ACC112 (cell line): ENCODE measurements at regions not wholly inside any gene's neighbourhood (a gene's known extent, or its start where the extent isn't known, plus 50 kb on each side); places are given as distances from the start of the nearest gene placed in this dataset.
"Not testable (repeated sequence)": the region's sequence is repeated elsewhere in the genome, so short reads cannot be mapped to it uniquely, and the experiment has no call there.

ENCODE experiments used
- H2AFZ ChIP-seq: fragments of 200-600 bp; sonication (generic); one replicate; pipeline ENCODE4 v1.6.0; 2017; ENCODE audit warnings: antibody characterized with exemption, low read length; ENCODE audit not compliant: unreplicated experiment
- H3K27ac ChIP-seq: fragments of 200-600 bp; sonication (generic); 2 replicates; pipeline ENCODE4 v1.5.1; 2014; ENCODE audit warnings: low read depth, mild to moderate bottlenecking, antibody characterized with exemption, low read length, moderate library complexity
- H3K27me3 ChIP-seq: fragments of 200-600 bp; sonication (generic); 2 replicates; pipeline ENCODE4 v1.6.1; 2014; ENCODE audit warnings: mild to moderate bottlenecking, antibody characterized with exemption, low read length, moderate library complexity, mixed read lengths; ENCODE audit not compliant: insufficient read depth
- H3K36me3 ChIP-seq: fragments of 200-600 bp; sonication (generic); 2 replicates; pipeline ENCODE4 v1.6.1; 2016; ENCODE audit warnings: mild to moderate bottlenecking, antibody characterized with exemption, low read length, moderate library complexity, mixed read lengths; ENCODE audit not compliant: insufficient read depth
- H3K4me1 ChIP-seq: fragments of 200-600 bp; sonication (generic); one replicate; pipeline ENCODE4 v1.6.1; 2016; ENCODE audit warnings: low read length, mixed read lengths; ENCODE audit not compliant: insufficient read depth, unreplicated experiment, control insufficient read depth
- H3K4me3 ChIP-seq: fragments of 200-600 bp; sonication (generic); 2 replicates; pipeline ENCODE4 v1.5.1; 2014; ENCODE audit warnings: mild to moderate bottlenecking, low read depth, low read length
- H3K79me2 ChIP-seq: fragments of 200-600 bp; sonication (generic); one replicate; pipeline ENCODE4 v1.6.0; 2016; ENCODE audit warnings: low read length; ENCODE audit not compliant: control insufficient read depth, unreplicated experiment, insufficient read depth

DNA sequence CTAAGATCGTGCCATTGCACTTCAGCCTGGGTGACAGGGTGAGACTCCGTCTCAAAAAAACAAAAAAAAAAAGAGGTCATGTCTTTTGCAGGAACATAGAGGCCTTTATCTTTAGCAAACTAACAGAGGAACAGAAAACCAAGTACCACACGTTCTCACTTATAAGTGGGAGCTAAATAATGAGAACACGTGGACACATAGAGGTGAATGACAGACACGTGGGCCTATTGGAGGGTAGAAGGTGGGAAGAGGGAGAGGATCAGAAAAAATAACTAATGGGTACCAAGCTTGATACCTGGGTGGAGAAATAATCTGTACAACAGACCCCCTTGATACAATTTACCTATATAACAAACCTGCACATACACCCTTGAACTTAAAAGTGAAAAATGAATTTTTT, 401.4 kb upstream of the NAALADL2 start:
- H3K36me3 ChIP-seq: peaks cover 3% of the 10 kb centered on the region; the same call in 1 of the 2 replicates
- no peak overlapping the region for H3K4me3 ChIP-seq
- no peaks in the 10 kb centered on the region for H3K27me3 ChIP-seq
- H3K79me2 ChIP-seq: no peaks in the 10 kb centered on the region
- no peak overlapping the region for H2AFZ ChIP-seq
- H3K27ac ChIP-seq: no peak overlapping the region
- no peaks in the 10 kb centered on the region for H3K4me1 ChIP-seq

DNA sequence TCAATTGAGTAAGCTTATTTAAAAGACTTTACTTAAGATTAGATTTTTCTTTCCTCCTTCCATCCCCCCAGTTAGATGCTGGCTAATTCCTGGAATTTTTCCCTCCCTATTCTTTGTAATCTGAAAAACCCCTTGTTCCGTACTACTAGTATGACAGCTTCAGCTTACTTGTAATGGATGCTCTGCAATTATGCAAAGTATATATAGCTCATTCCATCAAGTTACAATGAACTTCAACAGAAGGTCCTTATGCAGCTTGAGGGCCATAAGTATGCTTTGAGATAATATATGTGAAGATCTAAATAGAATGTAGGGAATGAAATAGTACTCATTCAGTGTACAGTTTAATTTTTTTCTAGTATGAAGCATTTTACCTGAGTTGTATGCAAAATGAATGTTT, 398.3 kb upstream of the NAALADL2 start:
- Histone ChIP-seq H2AFZ (no peak overlapping the region), H3K4me3 (no peak overlapping the region), H3K4me1 (no peaks in the 10 kb centered on the region), H3K27ac (no peak overlapping the region), H3K27me3 (no peaks in the 10 kb centered on the region), H3K79me2 (no peaks in the 10 kb centered on the region), H3K36me3 (no peaks in the 10 kb centered on the region)

DNA sequence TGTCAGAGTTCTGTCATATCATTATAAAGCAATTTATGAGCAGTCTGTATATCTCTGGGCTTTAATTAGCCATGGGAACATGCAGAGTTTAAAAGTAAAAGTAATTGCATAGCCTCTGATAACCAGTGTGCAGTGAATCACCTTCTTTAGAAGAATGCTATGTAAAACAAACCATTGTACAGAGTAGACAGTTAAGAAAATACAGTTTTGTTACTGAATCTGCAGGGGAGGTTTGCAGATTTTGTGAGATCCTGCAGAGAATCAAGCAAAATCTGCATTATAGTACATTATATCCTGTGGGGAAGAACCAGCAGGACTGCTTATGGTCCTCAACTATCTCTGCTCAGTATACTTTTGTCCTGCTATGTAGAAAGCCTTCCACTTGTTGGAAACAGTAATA, 396.2 kb upstream of the NAALADL2 start:
- no peak overlapping the region for H3K27ac ChIP-seq
- H3K36me3 ChIP-seq: no peaks in the 10 kb centered on the region
- H3K79me2 ChIP-seq: no peaks in the 10 kb centered on the region
- no peak overlapping the region for H2AFZ ChIP-seq
- no peaks in the 10 kb centered on the region for H3K4me1 ChIP-seq
- H3K4me3 ChIP-seq: no peak overlapping the region
- H3K27me3 ChIP-seq: no peaks in the 10 kb centered on the region

DNA sequence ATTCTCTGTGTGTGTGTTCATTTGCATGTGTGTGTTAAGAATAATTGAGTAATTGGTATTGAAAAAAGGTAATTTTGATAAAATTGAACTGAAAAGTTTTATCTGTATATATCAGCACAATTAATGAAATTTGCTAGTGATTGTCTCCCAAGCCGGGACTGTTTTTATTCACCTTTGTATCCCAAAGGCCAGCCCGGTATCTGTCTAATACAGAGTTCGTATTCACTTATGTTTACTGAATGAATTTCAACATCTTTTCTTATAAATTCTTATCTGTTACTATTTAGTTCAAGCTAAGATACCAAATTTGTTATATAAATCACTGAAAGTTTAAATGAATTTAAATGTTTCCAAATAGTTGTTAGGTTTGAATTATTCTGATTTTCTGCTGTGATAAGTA, 394.0 kb upstream of the NAALADL2 start:
- Histone ChIP-seq H3K27ac (no peak overlapping the region), H3K36me3 (no peaks in the 10 kb centered on the region), H2AFZ (no peak overlapping the region), H3K4me3 (no peak overlapping the region), H3K27me3 (no peaks in the 10 kb centered on the region), H3K79me2 (no peaks in the 10 kb centered on the region), H3K4me1 (no peaks in the 10 kb centered on the region)

DNA sequence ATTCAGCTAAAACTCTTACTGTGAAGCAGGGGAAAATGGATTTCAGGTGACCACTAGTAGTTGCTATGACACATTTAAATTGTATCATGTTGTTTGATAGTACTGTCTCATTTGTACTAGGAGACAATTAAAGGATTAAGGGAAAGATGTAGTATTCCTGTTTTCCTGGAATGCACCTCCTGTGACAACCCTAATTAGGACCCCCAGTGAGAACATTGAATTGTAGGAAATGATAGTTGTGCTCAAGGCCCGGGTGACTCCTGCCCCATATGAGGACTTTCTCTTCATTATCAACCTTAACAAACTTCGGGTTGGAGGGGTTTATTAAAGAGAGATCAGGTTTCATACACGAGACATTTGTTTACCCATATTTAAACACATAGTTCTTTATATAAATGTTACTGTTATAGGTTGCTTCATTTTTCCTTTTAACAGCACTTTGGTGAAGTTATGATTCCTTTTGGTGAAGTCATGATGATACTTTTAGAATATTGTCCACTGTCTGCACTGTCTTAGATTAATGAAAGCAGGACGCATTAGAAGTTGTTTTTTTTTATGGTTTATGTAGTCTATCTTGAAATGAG, 392.6 kb upstream of the NAALADL2 start:
- Histone ChIP-seq H3K4me3 (no peak overlapping the region), H3K27ac (no peak overlapping the region), H3K27me3 (no peaks in the 10 kb centered on the region), H3K4me1 (no peaks in the 10 kb centered on the region), H3K79me2 (no peaks in the 10 kb centered on the region), H2AFZ (no peak overlapping the region), H3K36me3 (no peaks in the 10 kb centered on the region)

DNA sequence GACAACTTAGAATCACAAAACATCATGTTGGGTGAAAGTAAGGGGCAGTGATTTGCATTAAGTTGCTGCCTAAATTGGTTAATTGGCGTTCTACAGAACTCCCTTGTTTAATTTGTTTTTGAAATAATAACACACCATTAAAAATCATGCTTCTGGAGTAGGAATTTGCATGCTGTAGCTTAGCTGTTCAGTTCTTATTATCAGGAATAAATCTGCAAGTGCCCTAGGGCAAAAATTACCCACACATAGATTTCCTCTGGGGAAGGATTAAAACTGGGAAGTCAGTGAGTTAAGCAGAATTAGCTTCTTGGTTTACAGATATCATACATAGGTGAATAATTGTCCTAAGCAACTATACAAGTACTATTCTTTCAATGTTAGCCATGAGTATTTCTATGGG, 381.6 kb upstream of the NAALADL2 start:
- Histone ChIP-seq H3K79me2 (no peaks in the 10 kb centered on the region), H3K27me3 (no peaks in the 10 kb centered on the region), H3K4me1 (no peaks in the 10 kb centered on the region), H3K27ac (no peak overlapping the region), H3K36me3 (no peaks in the 10 kb centered on the region), H2AFZ (no peak overlapping the region), H3K4me3 (no peak overlapping the region)

DNA sequence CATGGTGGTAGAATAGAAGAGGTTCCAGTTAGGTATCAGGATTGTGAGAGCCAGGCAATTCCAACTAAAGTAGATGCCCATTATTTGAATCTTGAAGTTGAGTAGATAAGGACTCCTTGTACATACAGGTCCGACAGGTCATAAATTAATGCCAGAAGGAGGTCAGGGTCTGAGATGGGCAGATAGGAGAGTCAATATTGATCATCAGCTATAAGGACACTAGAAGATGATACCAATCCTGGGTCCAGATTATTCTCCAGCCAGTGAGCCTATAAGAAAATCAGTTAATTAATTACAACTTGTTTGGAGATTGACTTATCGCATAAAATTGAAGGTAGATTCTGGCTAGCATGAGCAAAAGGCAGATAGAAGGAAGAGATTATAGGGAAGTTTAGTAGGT, 378.4 kb upstream of the NAALADL2 start:
- Histone ChIP-seq H3K36me3 (no peaks in the 10 kb centered on the region), H3K27ac (no peak overlapping the region), H3K4me3 (no peak overlapping the region), H3K27me3 (no peaks in the 10 kb centered on the region), H3K4me1 (no peaks in the 10 kb centered on the region), H2AFZ (no peak overlapping the region), H3K79me2 (no peaks in the 10 kb centered on the region)

DNA sequence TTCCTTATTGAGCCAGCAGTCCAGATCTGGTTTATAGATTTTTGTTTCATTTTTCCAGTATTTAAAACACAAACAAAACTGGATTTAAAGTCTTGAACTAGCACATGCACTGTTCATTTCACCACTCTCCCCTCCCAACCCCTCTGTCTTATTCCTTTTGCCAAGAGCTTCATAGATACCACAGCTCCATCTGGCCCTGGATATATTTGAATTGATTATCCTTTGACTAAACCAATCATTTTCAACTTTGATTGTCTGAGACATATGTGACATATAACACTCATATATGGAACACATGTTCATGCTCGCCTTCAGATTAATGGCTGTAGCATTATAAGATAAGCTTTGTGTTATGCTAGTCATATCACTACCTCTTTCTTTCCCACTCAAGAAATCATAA, 376.6 kb upstream of the NAALADL2 start:
- no peaks in the 10 kb centered on the region for H3K79me2 ChIP-seq
- H2AFZ ChIP-seq: no peak overlapping the region
- H3K4me3 ChIP-seq: no peak overlapping the region
- H3K27ac ChIP-seq: no peak overlapping the region
- H3K27me3 ChIP-seq: no peaks in the 10 kb centered on the region
- H3K4me1 ChIP-seq: no peaks in the 10 kb centered on the region
- no peaks in the 10 kb centered on the region for H3K36me3 ChIP-seq

DNA sequence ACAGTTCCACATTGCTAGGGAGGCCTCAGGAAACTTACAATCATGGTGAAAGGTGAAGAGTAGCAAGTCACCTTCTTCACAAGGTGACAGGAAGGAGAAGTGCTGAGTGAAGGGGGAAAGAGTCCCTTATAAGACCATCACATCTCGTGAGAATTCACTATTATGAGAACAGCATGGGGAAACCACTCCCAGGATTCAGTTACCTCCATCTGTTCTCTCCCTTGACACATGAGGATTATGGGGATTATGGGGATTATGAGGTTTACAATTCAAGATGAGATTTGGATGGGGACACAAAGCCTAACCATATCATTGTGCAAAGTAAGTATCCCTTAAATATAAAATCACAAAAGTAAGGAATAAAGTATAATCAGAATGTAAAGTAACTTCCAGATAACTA, 375.9 kb upstream of the NAALADL2 start:
- no peaks in the 10 kb centered on the region for H3K4me1 ChIP-seq
- H3K4me3 ChIP-seq: no peak overlapping the region
- no peaks in the 10 kb centered on the region for H3K79me2 ChIP-seq
- no peak overlapping the region for H2AFZ ChIP-seq
- no peaks in the 10 kb centered on the region for H3K27me3 ChIP-seq
- H3K27ac ChIP-seq: no peak overlapping the region
- H3K36me3 ChIP-seq: no peaks in the 10 kb centered on the region

DNA sequence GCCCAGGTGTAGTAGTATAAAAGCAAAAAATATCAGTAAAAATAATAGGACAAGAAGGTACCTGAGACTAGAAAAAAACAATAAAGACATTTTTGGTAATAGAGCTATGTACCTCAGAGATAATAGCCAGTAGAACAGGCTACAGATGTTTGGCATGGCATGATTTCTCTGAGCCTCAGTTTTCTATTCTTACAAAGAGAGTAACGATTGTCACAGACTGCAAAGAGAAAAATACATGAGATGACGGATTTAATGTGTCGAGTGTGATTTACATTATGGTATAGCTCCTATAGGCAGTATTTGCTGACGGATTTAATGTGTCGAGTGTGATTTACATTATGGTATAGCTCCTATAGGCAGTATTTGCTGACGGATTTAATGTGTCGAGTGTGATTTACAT, 375.3 kb upstream of the NAALADL2 start:
- H3K79me2 ChIP-seq, H3K36me3 ChIP-seq, H3K27ac ChIP-seq, H2AFZ ChIP-seq, H3K4me3 ChIP-seq, H3K4me1 ChIP-seq, H3K27me3 ChIP-seq: not testable (repeated sequence)

DNA sequence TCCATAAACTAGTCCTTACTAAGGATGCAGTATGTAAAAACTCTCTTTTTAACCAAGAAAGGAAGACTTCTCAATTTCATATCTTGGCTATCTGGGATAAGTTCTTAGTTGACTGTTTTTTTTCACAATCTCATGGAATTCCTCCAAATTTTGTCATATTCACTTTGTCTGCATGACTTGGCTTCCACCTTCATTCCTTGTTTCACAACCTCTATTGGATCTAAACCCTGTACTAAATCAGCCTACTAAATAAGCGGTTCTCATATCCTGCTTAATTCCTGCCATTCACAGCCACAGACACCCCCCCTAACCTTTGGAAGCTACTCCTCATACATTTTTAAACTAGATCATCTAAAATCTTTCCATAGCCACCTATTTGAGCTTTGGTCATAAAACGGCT, 370.6 kb upstream of the NAALADL2 start:
- Histone ChIP-seq H3K27me3 (no peaks in the 10 kb centered on the region), H3K27ac (no peak overlapping the region), H3K4me3 (no peak overlapping the region), H3K79me2 (no peaks in the 10 kb centered on the region), H3K4me1 (no peaks in the 10 kb centered on the region), H2AFZ (no peak overlapping the region), H3K36me3 (peaks cover 3% of the 10 kb centered on the region; the same call in 1 of the 2 replicates)
